ENCODE measurements at regions not wholly inside any gene's neighbourhood (a gene's known extent, or its start where the extent isn't known, plus 50 kb on each side); places are given as distances from the start of the nearest gene placed in this dataset.

- ATAC-seq (no peak), DNase-seq (ENCODE audit: low spot score) (no peak)
- Mint-ChIP-seq H3K9me3 (peaks cover 7% of the 10 kb centered on the region; the same call in 1 of the 3 replicates), H3K27me3 (ENCODE audit: insufficient read depth, low read depth, poor library complexity) (peaks cover 6% of the 10 kb centered on the region), H3K4me3 (no peak overlapping the region), H3K27ac (no peak overlapping the region), H3K36me3 (ENCODE audit: low read depth) (no peaks in the 10 kb centered on the region), H3K4me1 (peaks cover 11% of the 10 kb centered on the region)
- Histone ChIP-seq H3K79me2 (replicated peaks; ENCODE audit: insufficient read depth) (no peaks in the 10 kb centered on the region), H3K27ac (ENCODE audit: low read depth) (no peak overlapping the region), H2AFZ (peak overlapping the region; percentile 78), H3K36me3 (ENCODE audit: insufficient read depth) (no peaks in the 10 kb centered on the region), H3K4me3 (no peak overlapping the region), H3K4me1 (ENCODE audit: insufficient read depth) (no peaks in the 10 kb centered on the region), H4K20me1 (replicated peaks; ENCODE audit: insufficient read depth) (no peaks in the 10 kb centered on the region), H3K9me2 (ENCODE audit: insufficient read depth) (no peaks in the 10 kb centered on the region), H3K4me2 (no peak overlapping the region), H3F3A (replicated peaks; ENCODE audit: low read depth) (no peaks in the 10 kb centered on the region), H3K27me3 (ENCODE audit: insufficient read depth) (no peaks in the 10 kb centered on the region)
- TF ChIP-seq CREB1 (CRISPR knock-in tag; IDR thresholded peaks at IDR 0.05; ENCODE audit: low read depth) (no peak), JUNB (IDR thresholded peaks at IDR 0.05; ENCODE audit: unreplicated experiment) (no peak), EZH2 (IDR thresholded peaks at IDR 0.05; ENCODE audit: low read depth, unreplicated experiment) (no peak), STAT1 (IDR thresholded peaks at IDR 0.05; ENCODE audit: unreplicated experiment) (no peak), CTCF (conservative IDR thresholded peaks at IDR 0.05; ENCODE audit: low read depth in 2 of 2) (no peak), NANOG (IDR thresholded peaks at IDR 0.05; ENCODE audit: borderline replicate concordance) (no peak), ZNF462 (CRISPR knock-in tag; IDR thresholded peaks at IDR 0.05) (no peak), ZNF114 (CRISPR knock-in tag; IDR thresholded peaks at IDR 0.05) (no peak), EZH2phosphoT487 (IDR thresholded peaks at IDR 0.05; ENCODE audit: unreplicated experiment) (no peak), POLR2AphosphoS5 (IDR thresholded peaks at IDR 0.05; ENCODE audit: low read depth) (no peak), ZNF331 (CRISPR knock-in tag; IDR thresholded peaks at IDR 0.05; ENCODE audit: low read depth) (no peak), REST (IDR thresholded peaks at IDR 0.05; ENCODE audit: unreplicated experiment) (no peak)
Measured at GRCh38 chr16:49972961-49973360, 52.1 kb upstream of the CNEP1R1 start.

Data from GM23338 (cell line).